NCI-H524 treated with DMSO at 0.1 percent for 48 hours (cell line): ENCODE measurements at regions not wholly inside any gene's neighbourhood (a gene's known extent, or its start where the extent isn't known, plus 50 kb on each side); places are given as distances from the start of the nearest gene placed in this dataset.

Source experiments
- DNase-seq: peaks from one replicate; lab custom pipeline; 2025; lab: John Stamatoyannopoulos, UW

DNA sequence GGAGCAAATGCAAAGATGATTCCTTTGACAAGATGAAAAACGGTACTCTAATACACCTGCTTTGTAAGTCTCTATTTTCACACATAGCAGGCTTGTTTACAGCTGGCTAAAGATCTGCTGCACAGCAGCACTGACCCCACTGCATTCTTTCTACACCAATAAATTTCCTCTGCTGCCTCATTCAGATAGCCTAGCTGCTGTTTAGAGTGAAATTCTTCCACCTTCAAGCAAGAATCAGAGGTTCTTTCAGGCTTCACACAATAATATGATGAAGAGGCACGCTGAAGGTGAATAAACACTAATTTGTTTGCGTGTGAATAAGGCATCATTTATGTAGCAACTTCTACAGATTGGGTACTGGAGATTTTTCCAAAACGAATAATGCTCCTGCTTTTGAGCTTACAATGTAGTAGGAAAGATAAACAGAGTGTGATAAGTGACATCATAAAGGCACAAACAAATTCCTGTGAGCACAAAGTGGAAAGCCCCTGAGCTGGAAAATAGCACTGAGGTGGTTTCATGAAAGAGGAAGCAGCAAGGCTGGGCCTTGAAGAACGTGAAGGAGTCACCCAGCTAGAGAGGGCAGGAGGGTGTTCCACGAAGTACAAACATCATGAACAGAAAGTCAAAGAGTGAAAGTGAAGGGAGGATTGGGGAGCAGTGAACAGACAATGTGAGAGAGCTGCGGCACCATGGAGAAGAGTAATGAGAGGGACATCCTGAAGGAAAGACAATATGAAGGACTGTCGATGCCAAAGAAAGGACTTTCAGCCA, 543.4 kb downstream of the CD83 start:
- no peak for DNase-seq

GRCh38 chr6:14661691-14662090, 544.1 kb downstream of the CD83 start:
- DNase-seq: no peak

GRCh38 chr6:14664112-14664601, 546.6 kb downstream of the CD83 start:
- no peak for DNase-seq

DNA sequence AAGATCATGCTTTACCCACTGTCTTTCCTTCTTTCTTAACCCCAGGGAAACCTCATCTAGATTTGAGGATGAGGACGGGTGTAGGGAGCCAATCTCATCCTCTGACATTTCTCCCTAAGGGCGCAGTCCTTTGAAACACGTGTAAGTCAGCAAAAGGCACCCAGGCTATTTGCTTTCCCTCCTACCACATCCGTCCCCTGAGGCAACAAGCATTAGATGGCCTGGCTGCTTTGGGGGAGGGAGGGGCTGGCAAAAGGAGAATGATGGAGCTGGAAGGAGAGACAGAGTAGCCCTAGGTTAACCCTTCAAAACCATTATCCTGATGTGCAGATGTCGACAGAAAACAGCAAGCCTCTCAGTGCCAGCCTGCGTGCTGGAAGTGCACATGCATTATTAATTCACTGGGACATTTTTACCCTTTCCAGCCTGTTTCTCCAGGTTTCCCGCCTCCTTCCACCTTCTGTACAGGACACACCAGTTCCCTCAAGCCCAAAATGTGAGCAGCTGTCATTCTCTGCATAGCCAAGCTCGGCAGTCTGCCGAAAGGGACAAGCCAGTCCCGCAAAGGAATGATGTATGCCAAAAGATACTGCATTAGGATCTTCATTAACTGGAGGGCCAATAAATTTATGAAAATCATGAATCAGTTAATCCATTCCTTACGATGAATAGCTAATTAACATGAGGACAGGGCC, 547.2 kb downstream of the CD83 start:
- DNase-seq: no peak

- no peak for DNase-seq
Measured at GRCh38 chr6:14665827-14666724, 548.5 kb downstream of the CD83 start.

- no peak for DNase-seq
Measured at GRCh38 chr6:14670806-14671205, 553.2 kb downstream of the CD83 start.

DNA sequence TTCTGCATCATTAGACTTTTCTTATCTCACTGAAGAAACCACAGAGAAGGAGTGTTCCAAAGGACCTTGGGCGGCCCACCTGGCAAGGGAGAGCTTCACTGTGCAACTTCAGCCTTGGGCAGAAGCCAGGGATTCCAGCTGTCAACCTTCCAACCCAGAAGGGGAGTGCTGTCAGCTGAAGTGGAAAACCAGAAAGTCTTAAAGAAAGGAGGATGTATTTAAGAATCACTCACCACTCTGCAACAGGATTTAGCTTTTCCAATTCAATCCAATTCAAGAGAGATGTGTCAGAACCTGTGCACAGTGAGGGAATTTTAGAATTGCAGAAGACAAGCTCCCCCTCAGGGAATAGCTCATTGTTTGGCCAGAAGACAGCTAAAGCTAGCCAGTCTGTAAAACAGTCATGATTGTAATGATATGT, 553.7 kb downstream of the CD83 start:
- DNase-seq: peak; percentile 37

DNA sequence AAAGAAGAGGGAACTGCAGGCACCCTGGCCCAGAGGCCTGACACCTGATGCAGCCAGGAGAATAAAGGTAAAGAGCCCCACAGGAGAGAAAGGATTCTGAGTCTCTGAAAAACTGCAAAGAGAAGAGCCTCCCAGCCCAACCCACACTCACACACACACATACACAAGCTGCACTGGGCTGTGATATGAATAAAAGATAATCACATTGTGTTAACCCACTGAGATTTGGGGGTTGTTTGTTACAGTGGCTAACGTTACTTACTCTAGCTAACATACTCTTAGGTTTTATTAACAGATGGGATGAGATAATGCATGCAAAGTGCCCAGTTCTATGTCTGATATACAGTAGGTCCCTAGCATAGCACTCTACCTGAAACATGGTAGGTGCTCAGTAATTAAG, 554.4 kb downstream of the CD83 start:
- DNase-seq: no peak

GRCh38 chr6:14673201-14673600, 555.6 kb downstream of the CD83 start:
- no peak for DNase-seq

- DNase-seq: no peak
Measured at GRCh38 chr6:14674458-14674857, 556.9 kb downstream of the CD83 start.

- DNase-seq: no peak
Measured at GRCh38 chr6:14674867-14675648, 557.5 kb downstream of the CD83 start.

- DNase-seq: no peak
Measured at GRCh38 chr6:14676064-14676463, 558.5 kb downstream of the CD83 start.

DNA sequence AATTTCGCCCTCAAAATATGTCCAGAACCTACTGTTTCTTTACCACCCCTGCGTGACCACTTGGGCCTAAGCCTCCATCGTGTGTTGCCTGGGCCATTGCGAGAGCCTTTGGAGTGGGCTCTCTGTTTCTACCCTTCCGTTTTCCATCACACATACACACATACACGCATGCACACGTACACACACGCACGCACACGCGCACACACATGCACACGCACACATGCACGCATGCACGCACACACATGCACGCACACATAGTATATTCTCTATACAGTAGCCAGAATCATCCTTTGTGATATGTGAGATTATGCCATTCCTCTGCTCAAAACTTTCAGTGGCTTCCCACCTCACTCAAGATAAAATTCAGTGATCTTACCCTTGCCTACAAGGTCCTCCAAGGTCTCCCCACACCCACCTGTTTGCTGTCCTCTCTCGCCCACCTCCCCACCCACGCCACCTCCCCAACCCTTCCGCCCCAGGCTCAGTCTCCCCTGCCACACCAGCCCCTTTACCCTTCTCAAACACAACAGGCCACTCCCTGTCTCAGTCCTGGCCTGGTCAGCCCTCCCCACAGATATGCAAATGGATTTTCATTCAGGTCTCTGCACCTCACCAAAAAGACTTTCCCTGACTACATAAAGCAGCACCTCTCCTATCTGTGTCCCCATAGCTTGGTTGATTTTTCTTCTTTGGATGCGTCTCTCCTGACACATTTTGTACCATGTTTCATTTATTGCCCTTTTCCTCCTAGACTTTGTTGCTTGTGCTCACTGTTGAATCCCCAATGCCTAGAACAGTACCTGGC, 559.6 kb downstream of the CD83 start:
- DNase-seq: no peak

- DNase-seq: no peak
Measured at GRCh38 chr6:14681699-14682487, 564.0 kb upstream of the JARID2 start.

DNA sequence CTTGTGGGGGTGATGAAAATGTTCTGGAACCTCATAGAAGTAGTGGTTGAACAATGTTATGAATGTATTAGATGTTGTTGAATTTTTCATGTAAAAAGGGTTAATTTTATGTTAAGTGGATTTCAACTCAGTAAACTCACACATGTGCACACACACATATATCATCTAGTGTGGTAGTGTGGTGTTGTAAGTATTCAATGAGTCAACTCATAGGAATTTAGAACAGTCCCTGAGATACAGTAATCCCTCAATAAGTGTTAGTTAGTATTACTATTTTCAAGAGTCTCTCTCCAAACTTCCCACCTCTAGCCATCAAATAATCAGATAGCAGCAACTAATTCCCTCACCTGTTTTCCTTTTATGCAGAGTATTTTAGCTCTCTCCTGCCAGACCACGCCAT, 563.1 kb upstream of the JARID2 start:
- no peak for DNase-seq

GRCh38 chr6:14689639-14690038, 556.2 kb upstream of the JARID2 start:
- no peak for DNase-seq

DNA sequence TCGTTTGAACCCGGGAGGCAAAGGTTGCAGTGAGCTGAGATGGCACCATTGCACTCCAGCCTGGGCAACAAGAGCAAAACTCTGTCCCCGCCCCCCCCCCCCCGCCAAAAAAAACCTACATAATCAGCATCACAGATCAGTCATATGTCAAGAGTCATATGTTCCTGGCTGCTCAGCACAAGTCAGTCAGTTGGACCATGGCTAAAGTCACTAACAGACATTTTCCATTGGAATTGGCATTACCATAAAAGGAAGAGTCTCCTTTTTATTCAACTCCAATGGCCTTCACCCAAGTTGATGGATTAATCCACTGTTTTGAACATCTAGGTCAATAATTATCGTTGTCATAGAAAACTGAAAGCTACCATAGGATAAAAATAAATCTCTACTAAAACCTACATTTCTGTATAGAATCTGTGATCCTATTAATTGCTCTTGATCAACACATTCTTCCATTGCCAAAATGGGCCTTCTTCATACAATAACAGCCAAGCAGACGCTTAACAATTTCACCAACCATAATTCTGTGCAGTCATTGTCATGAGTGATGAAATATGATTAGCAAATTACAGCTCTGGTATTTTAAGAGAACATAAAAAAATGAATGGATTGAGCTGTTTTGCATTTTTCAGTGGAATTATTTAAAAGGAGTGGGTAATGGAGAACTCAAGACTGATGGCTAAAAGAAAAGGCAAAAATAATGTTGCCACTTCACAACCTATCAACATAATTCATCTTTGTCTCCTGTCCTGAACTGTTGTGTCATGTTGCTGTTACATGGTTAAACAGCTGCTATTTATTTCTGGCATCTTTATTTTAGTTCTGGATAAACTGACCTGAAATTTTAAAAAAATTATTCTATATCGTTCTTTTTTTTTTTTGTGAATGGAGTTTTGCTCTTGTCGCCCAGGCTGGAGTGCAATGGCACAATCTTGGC, 555.5 kb upstream of the JARID2 start:
- DNase-seq: no peak

DNA sequence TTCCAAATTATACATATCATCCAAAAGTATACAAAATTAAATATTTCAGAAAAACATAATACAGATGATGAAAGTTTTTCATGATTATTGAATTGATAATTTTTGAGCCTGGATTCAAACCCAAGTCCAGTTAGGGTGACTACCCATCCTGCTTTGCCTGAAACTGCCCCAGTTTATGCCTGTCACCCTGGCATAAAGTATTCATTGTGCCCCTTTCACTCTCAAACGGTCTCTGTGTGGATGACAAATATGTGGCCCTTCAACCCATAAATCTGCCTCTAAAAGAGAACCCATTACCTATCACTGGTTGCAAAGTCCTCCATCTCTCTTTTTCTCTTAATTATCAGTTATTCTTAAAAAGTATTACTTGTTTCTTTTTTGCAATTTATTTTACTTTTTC, 553.7 kb upstream of the JARID2 start:
- DNase-seq: no peak
